Cardiac fibroblast (primary cell): ENCODE measurements at regions not wholly inside any gene's neighbourhood (a gene's known extent, or its start where the extent isn't known, plus 50 kb on each side); places are given as distances from the start of the nearest gene placed in this dataset.
"Not testable (repeated sequence)": the region's sequence is repeated elsewhere in the genome, so short reads cannot be mapped to it uniquely, and the experiment has no call there.

ENCODE experiments used
- DNase-seq, 2 donors: peaks; one replicate each; pipeline versions ENCODE4 v3.0.0 to v3.0.0-alpha.2; 2010; ENCODE audit warnings: low read depth in 2 of 2
- H3K4me3 ChIP-seq, 2 donors: replicated peaks in 1 of 2; 1 replicate in 1 of 2; 2 replicates in 1 of 2; pipeline ENCODE4 v1.5.1; 2011; ENCODE audit warnings: low read depth in 2 of 2, low read length in 2 of 2, mild to moderate bottlenecking in 2 of 2, moderate library complexity in 1 of 2
- CTCF ChIP-seq: IDR thresholded peaks from one replicate; pipeline ENCODE4 v1.5.1; 2011; ENCODE audit warnings: low read depth, mild to moderate bottlenecking, low read length, inconsistent platforms

- H3K4me3 ChIP-seq: no peak overlapping the region
- DNase-seq: no peak
- no peak for TF ChIP-seq CTCF
Observed at GRCh38 chr9:108394726-108395125, 461.1 kb downstream of the ACTL7B start.

GRCh38 chr9:108393481-108394001 lies 462.2 kb downstream of the ACTL7B start:
- DNase-seq, H3K4me3 ChIP-seq: not testable (repeated sequence)

- TF ChIP-seq CTCF: no peak
Observed at GRCh38 chr9:108392877-108393276, 462.9 kb downstream of the ACTL7B start.

DNA sequence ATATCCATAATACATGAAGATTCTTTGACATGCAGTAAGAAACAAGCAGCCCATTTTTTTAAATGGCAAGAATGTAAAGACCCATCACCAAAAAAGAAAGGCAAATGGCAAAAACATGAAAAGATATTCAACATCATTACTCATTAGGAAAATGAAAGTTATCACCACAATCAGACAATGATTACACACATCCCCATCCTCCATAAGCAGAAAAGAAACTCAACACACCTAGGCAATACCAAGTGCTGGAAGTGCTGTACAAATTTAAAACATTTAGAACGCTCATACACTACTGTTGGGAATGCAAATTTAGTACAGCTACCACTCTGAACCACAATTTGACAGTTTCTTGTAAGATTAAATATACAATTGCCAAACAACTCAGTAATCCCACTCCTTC lies 466.7 kb downstream of the ACTL7B start:
- TF ChIP-seq CTCF: no peak
- no peak for DNase-seq
- no peak overlapping the region for H3K4me3 ChIP-seq

More at GRCh38 chr9:108392877-108393276, 462.9 kb downstream of the ACTL7B start:
- H3K4me3 ChIP-seq: no peak overlapping the region
- DNase-seq: no peak

DNA sequence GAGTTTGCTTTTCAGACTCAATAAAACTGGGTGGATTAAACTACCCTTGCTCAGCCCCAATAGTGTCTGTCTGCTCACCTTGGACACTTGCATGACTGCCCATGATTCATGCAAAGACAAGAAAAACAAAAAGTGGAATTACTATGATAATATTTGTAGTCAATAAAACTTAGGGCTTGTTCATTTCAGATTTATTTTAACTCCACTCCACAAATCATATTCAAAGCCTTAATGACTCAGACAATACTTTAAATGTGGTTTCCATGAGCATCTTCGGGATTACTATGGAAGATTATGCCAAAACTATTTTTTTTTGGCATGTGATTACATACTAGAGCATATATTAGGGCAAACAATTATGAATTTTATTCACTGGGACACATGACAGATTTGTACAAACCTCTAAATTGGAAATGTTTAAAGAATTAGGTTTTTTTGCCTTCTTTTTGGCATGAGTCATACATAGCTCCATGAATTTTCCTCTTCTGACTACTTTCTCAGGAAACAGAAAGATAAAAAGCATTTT lies 468.9 kb downstream of the ACTL7B start:
- DNase-seq: peak; percentile 43 to 64
- no peak for TF ChIP-seq CTCF
- H3K4me3 ChIP-seq: no peak overlapping the region

DNA sequence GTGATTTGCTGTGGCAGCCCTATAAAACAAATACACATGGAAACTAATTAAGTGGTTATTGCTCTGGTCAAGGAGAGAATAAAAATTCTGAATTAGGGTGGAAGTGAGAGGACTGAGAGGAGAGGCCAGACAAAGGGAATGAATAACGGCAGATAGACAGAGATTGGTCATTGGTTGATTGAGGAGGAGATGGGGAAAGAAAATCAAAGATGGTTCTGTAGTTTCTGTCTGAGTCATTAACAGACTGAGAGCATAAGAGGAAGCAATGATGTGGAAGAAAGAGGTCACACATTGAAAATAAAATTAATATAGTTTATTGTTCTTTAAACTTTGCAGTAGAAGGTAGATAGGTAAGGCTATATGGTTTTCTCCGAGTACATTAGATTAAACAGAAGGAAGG lies 469.8 kb downstream of the ACTL7B start:
- no peak for DNase-seq
- H3K4me3 ChIP-seq: no peak overlapping the region
- no peak for TF ChIP-seq CTCF

- no peak for DNase-seq
- TF ChIP-seq CTCF: no peak
- no peak overlapping the region for H3K4me3 ChIP-seq
Observed at GRCh38 chr9:108383796-108384195, 472.0 kb downstream of the ACTL7B start.
